ENCODE measurements at regions not wholly inside any gene's neighbourhood (a gene's known extent, or its start where the extent isn't known, plus 50 kb on each side); places are given as distances from the start of the nearest gene placed in this dataset.

- TF ChIP-seq CTCF (IDR thresholded peaks at IDR 0.05) (no peak), POLR2AphosphoS5 (IDR thresholded peaks at IDR 0.05) (no peak), POLR2A (IDR thresholded peaks at IDR 0.05) (no peak)
- Histone ChIP-seq H3K4me1 (no peaks in the 10 kb centered on the region), H3K4me3 (no peak overlapping the region), H3K36me3 (no peaks in the 10 kb centered on the region), H3K9me3 (no peaks in the 10 kb centered on the region), H3K27me3 (no peaks in the 10 kb centered on the region), H3K27ac (no peak overlapping the region)
- no peak for DNase-seq (ENCODE audit: low spot score in 2 of 2)
- intact Hi-C loops (cut with DNase I; ENCODE audit: low total_unique reads): no loop called here
Measured at GRCh38 chr1:239647964-239648632, 261.7 kb downstream of the CHRM3 start.

GRCh38 chr1:239655023-239655422 is 268.7 kb downstream of the CHRM3 start:
- no peaks in the 10 kb centered on the region for H3K9me3 ChIP-seq
- no peak for TF ChIP-seq POLR2AphosphoS5 (IDR thresholded peaks at IDR 0.05)
- TF ChIP-seq POLR2A (IDR thresholded peaks at IDR 0.05): no peak
- TF ChIP-seq CTCF (IDR thresholded peaks at IDR 0.05): no peak
- H3K4me1 ChIP-seq: no peaks in the 10 kb centered on the region
- no peak for DNase-seq (ENCODE audit: low spot score in 2 of 2)
- no peaks in the 10 kb centered on the region for H3K27me3 ChIP-seq
- no peak overlapping the region for H3K4me3 ChIP-seq
- no peak overlapping the region for H3K27ac ChIP-seq
- H3K36me3 ChIP-seq: no peaks in the 10 kb centered on the region
- intact Hi-C loops (cut with DNase I; ENCODE audit: low total_unique reads): no loop called here

GRCh38 chr1:239657291-239657690 is 270.9 kb downstream of the CHRM3 start:
- TF ChIP-seq POLR2AphosphoS5 (IDR thresholded peaks at IDR 0.05) (no peak), CTCF (IDR thresholded peaks at IDR 0.05) (no peak), POLR2A (IDR thresholded peaks at IDR 0.05) (no peak)
- intact Hi-C loops (cut with DNase I; ENCODE audit: low total_unique reads): no loop called here

GRCh38 chr1:239662950-239663349 is 276.6 kb downstream of the CHRM3 start:
- no peaks in the 10 kb centered on the region for H3K9me3 ChIP-seq
- no peak overlapping the region for H3K27ac ChIP-seq
- H3K27me3 ChIP-seq: no peaks in the 10 kb centered on the region
- TF ChIP-seq POLR2A (IDR thresholded peaks at IDR 0.05) (no peak), CTCF (IDR thresholded peaks at IDR 0.05) (no peak), POLR2AphosphoS5 (IDR thresholded peaks at IDR 0.05) (no peak)
- intact Hi-C loops (cut with DNase I; ENCODE audit: low total_unique reads): no loop called here
- no peak overlapping the region for H3K4me3 ChIP-seq
- no peak for DNase-seq (ENCODE audit: low spot score in 2 of 2)
- H3K36me3 ChIP-seq: no peaks in the 10 kb centered on the region
- H3K4me1 ChIP-seq: no peaks in the 10 kb centered on the region

More at GRCh38 chr1:239657291-239657690, 270.9 kb downstream of the CHRM3 start:
- no peaks in the 10 kb centered on the region for H3K36me3 ChIP-seq
- no peaks in the 10 kb centered on the region for H3K9me3 ChIP-seq
- H3K4me3 ChIP-seq: no peak overlapping the region
- no peak overlapping the region for H3K27ac ChIP-seq
- H3K27me3 ChIP-seq: no peaks in the 10 kb centered on the region
- no peaks in the 10 kb centered on the region for H3K4me1 ChIP-seq
- DNase-seq (ENCODE audit: low spot score in 2 of 2): no peak

GRCh38 chr1:239672256-239672655 is 285.9 kb downstream of the CHRM3 start:
- no peaks in the 10 kb centered on the region for H3K4me1 ChIP-seq
- DNase-seq (ENCODE audit: low spot score in 2 of 2): no peak
- intact Hi-C loops (cut with DNase I; ENCODE audit: low total_unique reads): no loop called here
- no peak overlapping the region for H3K27ac ChIP-seq
- TF ChIP-seq POLR2AphosphoS5 (IDR thresholded peaks at IDR 0.05): no peak
- TF ChIP-seq CTCF (IDR thresholded peaks at IDR 0.05): no peak
- no peak for TF ChIP-seq POLR2A (IDR thresholded peaks at IDR 0.05)
- no peak overlapping the region for H3K4me3 ChIP-seq
- H3K27me3 ChIP-seq: no peaks in the 10 kb centered on the region
- H3K9me3 ChIP-seq: no peaks in the 10 kb centered on the region
- H3K36me3 ChIP-seq: no peaks in the 10 kb centered on the region

Measured in breast epithelium (tissue), 4 donors.